ENCODE measurements at regions not wholly inside any gene's neighbourhood (a gene's known extent, or its start where the extent isn't known, plus 50 kb on each side); places are given as distances from the start of the nearest gene placed in this dataset.

GRCh38 chr4:75172551-75172950 is 239.6 kb downstream of the PARM1 start:
- Histone ChIP-seq H3K36me3 (ENCODE audit: insufficient read depth, low read length) (no peaks in the 10 kb centered on the region), H3K79me2 (ENCODE audit: insufficient read depth, low read length) (no peaks in the 10 kb centered on the region), H4K20me1 (ENCODE audit: insufficient read depth, low read length) (no peaks in the 10 kb centered on the region), H3K9ac (ENCODE audit: low read length) (no peak overlapping the region), H3K27ac (ENCODE audit: low read depth, low read length) (no peak overlapping the region), H3K27me3 (ENCODE audit: insufficient read depth, low read length) (no peaks in the 10 kb centered on the region), H3K4me3 (ENCODE audit: insufficient read depth, low read depth, low read length) (no peak overlapping the region), H3K4me2 (ENCODE audit: low read length) (no peak overlapping the region), H3K4me1 (ENCODE audit: insufficient read depth, low read length) (no peaks in the 10 kb centered on the region), H3K9me3 (ENCODE audit: insufficient read depth, low read depth, low read length) (no peaks in the 10 kb centered on the region), H2AFZ (ENCODE audit: low read depth, low read length) (no peak overlapping the region)
- Mint-ChIP-seq H3K4me1 (ENCODE audit: low read depth, unreplicated experiment) (peaks cover 4% of the 10 kb centered on the region), H3K27ac (ENCODE audit: unreplicated experiment) (no peak overlapping the region), H3K36me3 (ENCODE audit: low read depth, unreplicated experiment) (no peaks in the 10 kb centered on the region), H3K27me3 (ENCODE audit: low read depth, unreplicated experiment) (no peaks in the 10 kb centered on the region), H3K9me3 (ENCODE audit: unreplicated experiment) (no peaks in the 10 kb centered on the region), H3K4me3 (ENCODE audit: unreplicated experiment) (no peak overlapping the region)
- DNase-seq (ENCODE audit: low read depth): no peak
- TF ChIP-seq EZH2 (IDR thresholded peaks at IDR 0.05; ENCODE audit: insufficient read depth, low read length): no peak
- TF ChIP-seq CTCF (IDR thresholded peaks at IDR 0.05; ENCODE audit: insufficient read depth, low read depth, low read length): no peak
- FAIRE-seq: no peak

GRCh38 chr4:75169427-75169826 is 236.5 kb downstream of the PARM1 start:
- peaks cover 10% of the 10 kb centered on the region for H3K9me3 Mint-ChIP-seq (ENCODE audit: unreplicated experiment)

More at GRCh38 chr4:75169427-75169826, 236.5 kb downstream of the PARM1 start:
- no peak overlapping the region for H3K9ac ChIP-seq (ENCODE audit: low read length)
- no peaks in the 10 kb centered on the region for H3K27me3 Mint-ChIP-seq (ENCODE audit: low read depth, unreplicated experiment)
- TF ChIP-seq CTCF (IDR thresholded peaks at IDR 0.05; ENCODE audit: insufficient read depth, low read depth, low read length) (no peak), EZH2 (IDR thresholded peaks at IDR 0.05; ENCODE audit: insufficient read depth, low read length) (no peak)
- H3K4me2 ChIP-seq (ENCODE audit: low read length): no peak overlapping the region
- no peaks in the 10 kb centered on the region for H3K36me3 Mint-ChIP-seq (ENCODE audit: low read depth, unreplicated experiment)
- no peak overlapping the region for H3K4me3 Mint-ChIP-seq (ENCODE audit: unreplicated experiment)
- peaks cover 4% of the 10 kb centered on the region for H3K4me1 Mint-ChIP-seq (ENCODE audit: low read depth, unreplicated experiment)
- no peak overlapping the region for H3K27ac Mint-ChIP-seq (ENCODE audit: unreplicated experiment)
- H3K4me1 ChIP-seq (ENCODE audit: insufficient read depth, low read length): no peaks in the 10 kb centered on the region
- no peak overlapping the region for H3K4me3 ChIP-seq (ENCODE audit: insufficient read depth, low read depth, low read length)
- H2AFZ ChIP-seq (ENCODE audit: low read depth, low read length): no peak overlapping the region
- H4K20me1 ChIP-seq (ENCODE audit: insufficient read depth, low read length): no peaks in the 10 kb centered on the region
- H3K79me2 ChIP-seq (ENCODE audit: insufficient read depth, low read length): no peaks in the 10 kb centered on the region
- H3K36me3 ChIP-seq (ENCODE audit: insufficient read depth, low read length): no peaks in the 10 kb centered on the region
- H3K9me3 ChIP-seq (ENCODE audit: insufficient read depth, low read depth, low read length): no peaks in the 10 kb centered on the region
- H3K27ac ChIP-seq (ENCODE audit: low read depth, low read length): no peak overlapping the region
- H3K27me3 ChIP-seq (ENCODE audit: insufficient read depth, low read length): no peaks in the 10 kb centered on the region
- FAIRE-seq (no peak), DNase-seq (ENCODE audit: low read depth) (no peak)

Measured in astrocyte (in vitro differentiated cells and primary cell).